HL-60/S4 treated with phorbol 12-myristate 13-acetate at 8.2 ng/mL for 4 days and 3 days (cell line): ENCODE measurements at regions not wholly inside any gene's neighbourhood (a gene's known extent, or its start where the extent isn't known, plus 50 kb on each side); places are given as distances from the start of the nearest gene placed in this dataset.
"Not testable (repeated sequence)": the region's sequence is repeated elsewhere in the genome, so short reads cannot be mapped to it uniquely, and the experiment has no call there.

Experiments
- in situ Hi-C: fragments of 300-500 bp; cut with MboI; formaldehyde crosslinking; loops from 2 replicates; pipeline ENCODE4 v1.15.0; 2022; ENCODE audit warnings: low sequenced_read_pairs

DNA sequence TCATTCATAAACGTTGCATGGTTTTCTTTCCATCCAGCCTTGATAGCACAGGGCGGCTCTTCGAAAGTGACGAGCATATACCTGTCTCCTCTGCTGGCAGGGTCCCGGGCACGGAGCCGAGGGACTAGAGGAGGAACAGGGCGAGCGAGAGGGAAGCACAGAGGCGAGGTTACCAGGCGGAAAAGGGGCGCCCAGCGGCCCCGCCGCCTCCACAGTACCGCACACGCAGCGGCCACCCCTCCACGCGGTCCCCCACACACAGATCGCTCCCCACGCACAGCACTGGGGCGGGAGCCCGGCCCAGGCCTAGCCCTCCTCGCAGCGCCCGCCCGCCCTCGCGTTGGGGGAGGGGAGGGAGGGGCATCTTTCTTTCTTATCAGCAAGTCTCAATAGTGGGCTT lies 296.6 kb upstream of the DAB2 start:
- in situ Hi-C loops = loop anchor here (25.0 kb wide), 1 partner anchor 1141 kb away; no protein-coding TSS in a partner anchor

DNA sequence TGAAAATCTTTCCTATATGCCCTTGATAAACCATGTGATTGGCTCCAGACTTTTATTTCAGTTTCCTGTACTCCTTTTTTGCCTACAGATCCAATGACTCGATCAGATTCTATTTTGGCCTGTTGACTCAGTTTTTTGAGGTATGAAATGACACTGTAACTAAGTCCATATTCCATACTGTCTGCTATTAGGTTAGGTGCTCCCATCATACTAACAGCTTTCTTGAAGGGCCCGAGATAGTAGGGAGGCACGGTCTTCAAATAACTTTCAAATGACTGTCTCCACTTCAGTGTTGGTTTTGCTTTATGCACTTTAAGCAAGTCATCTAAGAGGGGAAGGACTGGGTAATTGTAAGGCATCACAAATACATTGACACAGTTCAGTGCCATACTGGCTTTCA lies 295.4 kb upstream of the DAB2 start:
- in situ Hi-C loops = loop anchor here (25.0 kb wide), 1 partner anchor 1142 kb away; no protein-coding TSS in a partner anchor

DNA sequence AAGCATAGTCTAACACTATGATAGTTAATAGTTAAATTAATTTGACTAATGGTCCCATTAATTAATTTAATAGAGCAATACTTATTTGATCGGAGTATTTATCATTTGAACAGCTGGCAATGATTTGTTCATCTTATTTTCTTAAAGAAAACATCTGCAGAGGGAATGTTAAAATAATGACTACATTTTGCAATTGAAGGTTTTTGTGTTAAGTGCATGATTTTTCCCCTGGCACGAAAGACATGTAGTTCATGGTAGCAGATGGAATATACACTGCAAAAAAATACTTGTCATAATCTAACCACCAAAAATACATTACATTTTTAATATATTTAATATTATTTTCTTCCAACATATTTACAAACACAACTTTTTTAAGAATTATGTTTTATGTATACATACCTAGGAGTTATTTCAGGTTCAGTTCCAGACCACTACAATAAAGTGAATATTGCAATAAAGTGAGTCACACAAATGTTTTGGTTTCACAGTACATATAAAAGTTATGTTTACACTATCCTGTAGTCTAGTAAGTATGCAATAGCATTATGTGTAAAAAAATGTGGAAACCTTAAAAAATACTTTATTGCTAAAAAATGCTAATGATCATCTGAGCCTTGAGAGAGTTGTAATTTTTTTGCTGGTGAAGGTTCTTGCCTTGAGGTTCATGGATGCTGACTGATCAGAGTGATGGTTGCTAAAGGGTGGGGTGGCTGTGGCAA lies 292.6 kb upstream of the DAB2 start:
- in situ Hi-C loops = loop anchor here (10.0 to 25.0 kb wide), 2 partner anchors 1017 to 1145 kb away; no protein-coding TSS in a partner anchor

DNA sequence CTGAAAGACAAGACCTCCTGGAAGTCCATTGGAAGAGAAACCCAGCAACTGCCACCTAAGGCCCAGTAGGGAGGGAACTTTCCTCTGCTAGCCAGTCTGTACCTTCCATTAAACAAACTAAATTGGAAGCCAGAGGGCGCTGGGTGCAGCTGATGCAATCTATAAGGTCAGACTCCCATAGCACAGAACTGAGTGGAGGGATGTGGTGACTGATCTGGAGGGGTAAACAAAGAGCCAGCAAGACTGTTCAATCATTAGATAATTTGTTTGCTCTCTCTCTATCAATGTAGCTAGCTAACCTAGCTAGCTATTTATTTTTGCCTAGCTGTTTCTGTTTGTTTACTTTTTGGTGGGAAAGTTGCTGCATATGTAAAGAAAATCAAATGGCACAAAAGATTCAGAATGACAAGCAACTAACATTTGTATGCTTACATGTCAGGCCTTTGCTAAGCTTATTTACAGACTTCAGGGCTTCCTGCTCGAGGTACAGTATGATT lies 291.8 kb upstream of the DAB2 start:
- in situ Hi-C loops = loop anchor here (10.0 to 25.0 kb wide), 2 partner anchors 1018 to 1146 kb away; no protein-coding TSS in a partner anchor

DNA sequence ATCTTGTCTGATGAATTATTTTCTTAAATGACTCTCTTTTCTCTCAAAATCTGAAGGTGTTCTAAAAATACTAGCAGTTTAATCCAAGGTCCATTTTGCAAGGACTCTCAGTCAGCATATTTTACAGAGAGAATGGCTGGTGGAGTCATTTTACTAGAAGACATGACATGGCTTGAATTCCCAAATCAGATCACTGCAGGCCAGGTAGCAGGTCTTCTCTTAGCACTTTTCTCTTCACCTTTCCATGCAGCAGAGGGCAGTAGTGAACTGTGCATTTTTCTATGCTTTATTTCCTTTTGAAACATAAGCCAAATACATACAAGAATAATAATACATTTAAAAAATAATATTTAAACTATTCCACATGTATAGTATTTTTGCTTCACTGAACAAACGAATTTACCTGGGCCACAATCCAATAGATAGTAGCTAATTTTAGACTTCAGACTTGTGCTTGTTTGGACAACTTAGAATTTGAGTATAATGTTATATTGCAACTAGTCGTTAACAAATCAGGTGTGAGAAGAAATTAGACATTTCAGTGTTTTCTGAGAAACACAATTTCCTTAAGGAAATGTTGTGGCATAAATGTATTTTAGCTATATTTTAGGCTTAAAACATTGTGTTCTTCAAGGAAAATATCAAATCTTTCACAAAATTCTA lies 289.4 kb upstream of the DAB2 start:
- in situ Hi-C loops = loop anchor here (10.0 to 25.0 kb wide), 2 partner anchors 1021 to 1148 kb away; no protein-coding TSS in a partner anchor

DNA sequence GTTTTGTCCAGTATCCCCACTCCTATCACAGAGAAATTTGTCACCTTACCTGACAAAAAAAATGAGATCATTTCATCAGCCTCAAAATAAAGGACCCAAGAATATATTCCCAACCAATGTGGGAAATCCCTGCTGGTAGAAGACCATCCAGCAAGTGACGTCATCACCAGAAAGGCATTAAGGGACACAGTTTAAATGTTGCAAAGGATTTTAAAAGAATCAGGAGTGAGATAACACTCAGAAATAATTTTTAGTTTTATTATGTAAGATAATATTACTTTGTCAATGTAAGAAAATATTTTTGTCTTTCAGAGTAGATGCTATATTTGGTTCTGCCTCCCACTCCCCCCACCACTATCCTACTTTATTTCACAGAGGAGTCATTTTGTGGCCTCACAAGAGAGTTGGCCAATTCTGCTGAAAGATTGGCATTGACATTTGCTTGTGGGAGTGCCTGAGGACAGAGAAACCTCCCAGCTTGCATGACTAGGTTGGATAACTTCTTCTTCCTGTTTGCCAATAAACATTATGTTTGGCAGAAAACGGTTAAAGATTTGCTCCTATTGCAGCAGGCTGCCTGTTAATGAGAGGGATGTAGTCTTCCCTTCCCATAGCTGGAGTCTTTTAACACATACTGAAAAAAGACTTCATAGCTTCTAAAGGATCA lies 288.6 kb upstream of the DAB2 start:
- in situ Hi-C loops = loop anchor here (10.0 to 25.0 kb wide), 2 partner anchors 1021 to 1149 kb away; no protein-coding TSS in a partner anchor

DNA sequence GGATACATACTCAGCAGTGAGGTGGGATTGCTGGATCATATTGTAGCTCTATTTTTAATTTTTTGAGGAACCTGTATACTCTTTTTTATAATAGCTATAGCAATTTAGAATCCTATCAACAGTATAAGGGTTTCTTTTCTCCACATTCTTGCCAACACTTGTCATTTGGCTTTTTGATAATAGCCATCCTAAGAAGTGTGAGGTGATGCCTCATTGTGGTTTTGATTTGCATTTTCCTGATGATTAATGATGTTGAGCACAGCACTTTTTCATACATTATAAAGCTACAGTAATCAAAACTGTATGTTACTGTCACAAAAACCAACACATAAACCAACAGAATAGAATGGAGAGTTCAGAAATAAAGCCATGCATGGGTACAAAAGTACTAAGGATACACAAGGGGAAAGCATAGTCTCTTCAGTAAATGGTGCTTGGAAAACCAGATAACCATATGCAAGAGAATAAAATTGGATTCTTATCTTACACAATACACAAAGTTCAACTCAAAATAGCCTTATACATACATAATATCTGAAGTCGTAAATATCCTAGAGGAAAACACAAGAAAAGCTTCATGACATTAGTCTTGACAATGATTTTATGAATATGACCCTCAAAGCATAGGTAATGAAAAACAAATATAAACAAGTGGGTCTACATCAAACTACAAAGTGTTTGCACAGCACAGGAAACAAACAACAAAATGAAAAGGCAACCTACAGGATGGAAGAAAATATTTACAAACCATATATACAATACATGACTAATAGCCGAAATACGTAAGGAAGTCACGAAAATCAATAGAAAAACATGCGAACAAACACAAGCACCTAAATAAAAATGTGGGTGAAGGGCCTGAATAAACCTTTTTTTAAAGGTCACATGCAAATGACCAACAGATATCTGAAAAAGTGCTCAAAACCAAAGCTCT lies 287.8 kb upstream of the DAB2 start:
- in situ Hi-C loops = loop anchor here (10.0 to 25.0 kb wide), 2 partner anchors 1022 to 1150 kb away; no protein-coding TSS in a partner anchor

DNA sequence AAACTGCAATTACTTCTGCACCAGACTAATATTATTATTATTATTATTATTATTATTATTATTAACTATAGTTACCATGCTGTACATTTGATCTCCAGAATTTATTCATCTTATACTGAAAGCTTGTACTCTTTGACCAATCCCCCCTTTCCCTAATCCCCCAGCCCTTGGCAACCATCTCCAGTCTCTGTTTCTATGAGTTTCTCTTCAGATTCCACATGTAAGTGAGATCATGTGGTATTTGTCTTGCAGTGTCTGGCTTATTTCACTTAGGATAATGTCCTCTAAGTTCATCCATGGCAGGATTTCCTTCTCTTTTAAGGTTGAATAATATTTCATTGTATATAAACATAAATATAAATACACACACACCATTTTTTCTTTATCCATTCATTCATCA lies 287.0 kb upstream of the DAB2 start:
- in situ Hi-C loops = loop anchor here (10.0 to 25.0 kb wide), 2 partner anchors 1023 to 1150 kb away; no protein-coding TSS in a partner anchor

DNA sequence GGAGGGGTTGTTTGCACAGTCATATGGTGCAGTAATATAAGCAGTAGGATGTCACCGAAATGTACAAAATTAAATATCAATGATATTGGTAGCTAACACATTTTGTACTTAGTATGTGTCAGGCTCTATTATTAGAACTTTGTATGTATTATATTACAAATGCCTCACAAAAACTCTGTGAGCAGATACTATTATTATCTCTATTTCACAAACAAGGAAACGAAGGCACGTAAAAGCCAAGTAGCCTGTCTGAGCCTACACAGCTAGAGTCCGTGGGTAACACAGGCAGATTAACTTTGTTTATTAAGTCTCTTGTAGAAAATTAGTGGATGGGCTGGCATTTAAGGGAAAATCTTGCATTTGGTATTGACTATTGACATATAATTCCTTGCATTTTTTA lies 284.3 kb upstream of the DAB2 start:
- in situ Hi-C loops = loop anchor here (25.0 kb wide), 1 partner anchor 1153 kb away; no protein-coding TSS in a partner anchor

DNA sequence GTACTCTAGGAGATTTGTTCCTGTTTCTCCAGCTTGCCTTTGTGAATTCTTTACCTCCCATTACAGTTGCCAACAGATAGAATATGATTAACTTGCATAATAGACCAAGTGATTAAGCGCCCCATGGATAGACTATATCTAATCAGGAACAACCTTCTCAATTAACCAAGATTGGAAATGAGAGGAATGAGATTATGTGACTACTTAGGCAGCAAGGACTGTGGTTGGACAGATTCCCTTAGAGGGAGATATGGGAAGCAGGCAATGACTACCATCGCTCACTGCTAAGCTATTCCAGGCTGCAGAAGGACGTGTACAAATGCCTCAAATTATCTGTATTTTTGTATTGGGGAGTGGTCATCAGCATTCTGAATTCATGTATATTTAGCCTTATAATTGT lies 278.1 kb upstream of the DAB2 start:
- in situ Hi-C loops = loop anchor here (25.0 kb wide), 1 partner anchor 1159 kb away; no protein-coding TSS in a partner anchor

DNA sequence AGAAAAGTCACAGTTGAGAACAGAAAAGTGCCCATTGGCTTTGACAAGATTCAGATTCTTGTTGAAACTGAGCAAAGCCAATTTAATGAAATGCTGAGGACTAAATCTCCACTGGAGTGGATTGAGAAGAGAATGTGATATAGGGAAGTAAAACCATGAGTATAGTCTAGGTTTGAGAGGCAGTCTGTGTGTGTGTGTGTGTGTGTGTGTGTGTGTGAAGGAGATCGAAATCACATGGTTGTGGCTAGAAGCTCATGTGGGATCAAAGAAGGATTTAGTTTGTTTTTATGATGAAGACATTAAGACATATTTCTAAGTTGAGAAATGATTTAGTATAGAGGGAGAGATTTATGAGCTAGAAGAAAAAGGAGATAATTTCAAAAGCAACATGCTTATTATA lies 275.7 kb upstream of the DAB2 start:
- in situ Hi-C loops = loop anchor here (25.0 kb wide), 1 partner anchor 1162 kb away; no protein-coding TSS in a partner anchor

DNA sequence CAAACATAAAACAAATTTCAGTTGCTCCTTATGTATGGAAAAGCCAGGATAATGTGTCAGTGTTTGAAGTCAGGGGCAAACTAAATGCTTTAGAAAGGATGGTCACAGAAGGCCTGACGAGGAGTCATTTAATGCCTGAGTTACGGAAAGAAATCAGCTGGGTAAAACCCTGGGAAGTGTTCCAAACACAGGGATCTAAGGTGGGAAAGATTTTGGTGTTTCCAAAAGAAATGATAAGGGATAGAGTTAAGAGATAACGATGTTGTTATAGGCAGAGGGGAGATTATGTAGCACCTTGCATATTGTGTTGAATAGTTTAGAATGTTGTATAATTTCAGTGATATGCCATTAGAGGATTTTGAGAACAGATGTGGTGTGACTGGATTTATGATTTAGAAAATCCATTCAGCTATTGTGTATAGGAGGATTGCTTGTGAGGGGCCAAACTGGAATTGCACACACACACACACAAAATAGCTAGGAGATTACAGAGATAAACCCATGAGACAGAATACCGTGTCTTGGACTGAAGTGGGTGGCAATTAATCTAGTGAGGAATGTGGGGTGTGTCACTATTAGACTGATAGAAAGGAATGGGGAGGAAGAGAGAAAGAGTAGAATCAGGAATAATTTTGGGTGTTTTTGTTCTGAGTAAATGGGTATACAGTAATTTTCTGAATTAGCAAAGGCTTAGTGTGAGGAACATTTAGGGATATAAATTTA lies 274.2 kb upstream of the DAB2 start:
- in situ Hi-C loops = no loop called here

DNA sequence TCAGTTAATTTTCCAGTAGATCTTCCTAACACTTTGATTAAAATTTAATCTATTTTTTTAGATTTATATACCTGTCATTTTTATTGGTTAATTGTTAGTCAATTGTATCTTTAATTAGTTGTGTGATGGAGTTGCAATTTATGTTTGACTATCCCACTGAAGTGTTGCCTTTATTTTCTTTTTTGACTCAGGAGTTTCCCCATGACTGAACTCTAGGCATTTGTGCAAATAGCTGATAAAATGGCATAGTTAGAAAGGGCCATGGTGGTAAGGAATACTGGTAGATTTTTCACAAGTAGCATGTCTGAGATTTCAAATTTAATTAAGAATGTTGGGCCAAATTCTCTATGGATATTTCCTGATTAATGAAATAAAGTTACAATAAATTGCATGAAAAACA lies 273.1 kb upstream of the DAB2 start:
- in situ Hi-C loops = no loop called here

DNA sequence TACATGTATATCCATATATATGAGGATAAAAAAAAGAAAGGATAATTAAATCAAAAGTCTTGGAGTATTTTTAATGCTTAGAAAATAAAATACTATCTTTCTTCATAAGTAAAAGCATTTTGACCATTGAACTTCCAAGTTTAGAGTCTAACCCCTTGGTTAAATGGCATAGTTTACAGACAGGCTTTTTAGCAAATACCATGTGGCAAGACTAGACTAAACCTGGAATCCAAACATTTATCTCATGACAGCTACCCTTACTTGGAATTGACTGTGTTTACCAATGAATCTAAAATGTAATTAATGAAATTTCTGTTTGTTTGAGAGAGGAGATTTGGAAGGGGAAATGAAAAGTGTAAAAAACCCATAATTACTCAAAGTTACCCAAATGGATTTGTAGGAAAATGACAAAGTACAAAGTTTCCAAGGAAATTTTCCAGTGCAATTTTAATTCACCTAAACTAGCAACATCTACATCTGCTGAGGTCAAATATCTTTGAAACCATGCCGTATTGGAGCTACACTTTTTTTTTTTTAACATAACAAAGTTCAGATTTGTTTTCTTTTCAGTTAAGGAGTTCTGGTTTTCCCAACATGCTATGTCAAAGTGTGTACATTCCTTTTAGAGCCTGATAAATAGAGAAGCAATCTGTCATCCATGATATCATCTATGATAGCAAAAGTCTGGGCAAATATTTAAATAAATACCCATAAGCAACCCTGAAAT lies 272.1 kb upstream of the DAB2 start:
- in situ Hi-C loops = no loop called here

DNA sequence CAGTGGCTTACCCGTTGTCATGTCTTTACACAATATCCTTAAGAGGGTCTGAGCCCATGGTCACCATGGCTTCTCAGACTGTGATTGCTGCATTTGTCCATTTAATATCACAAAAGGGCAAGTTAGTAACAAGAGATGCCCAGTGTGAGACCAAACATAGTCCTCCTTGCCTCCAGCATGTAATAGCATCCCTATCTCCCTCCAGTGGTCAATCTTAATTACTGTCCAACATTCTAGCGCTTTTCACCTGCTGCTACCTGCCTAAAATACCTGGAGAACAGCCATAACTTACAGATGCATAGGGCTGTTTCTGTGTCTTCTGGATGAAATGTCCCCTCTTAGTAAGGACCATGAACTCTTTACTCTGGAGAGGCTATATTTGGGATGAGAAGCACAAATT lies 267.2 kb upstream of the DAB2 start:
- in situ Hi-C loops = no loop called here

DNA sequence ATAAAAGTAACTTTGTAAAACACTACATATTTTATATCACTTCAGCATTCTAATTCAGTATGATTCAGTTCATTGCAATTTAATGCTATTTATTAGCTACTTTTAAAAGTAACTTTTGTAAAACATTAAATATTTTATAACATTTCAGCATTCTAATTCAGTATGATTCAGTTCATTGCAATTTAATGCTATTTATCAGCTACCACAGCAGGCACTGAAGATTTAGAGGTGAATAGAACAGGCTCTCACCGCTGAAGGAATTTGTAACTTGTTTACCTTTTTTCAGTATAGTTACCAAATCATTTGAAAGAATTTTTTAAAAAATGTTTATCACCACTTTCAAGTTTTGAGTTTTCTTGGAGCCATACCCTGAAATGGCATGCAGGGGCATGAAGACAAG lies 266.4 kb upstream of the DAB2 start:
- in situ Hi-C loops = no loop called here

DNA sequence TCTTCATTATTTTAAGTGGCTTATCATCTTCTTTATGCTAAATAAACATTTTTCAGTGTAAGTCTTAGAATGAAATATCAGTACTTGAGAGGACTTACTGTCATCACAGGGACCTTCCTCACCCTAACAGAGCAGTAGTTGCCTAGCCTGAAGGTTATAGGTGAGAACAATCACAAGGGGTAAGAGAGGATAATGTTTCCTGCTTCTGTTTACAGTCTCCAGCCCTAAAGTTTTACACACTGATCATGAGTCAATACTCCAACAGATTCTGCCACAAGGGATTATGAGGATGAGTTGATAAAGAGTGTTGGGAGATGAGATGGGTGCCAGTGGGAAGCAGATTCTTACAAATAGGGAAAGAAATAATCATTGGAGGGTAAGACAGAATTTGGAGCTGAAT lies 265.1 kb upstream of the DAB2 start:
- in situ Hi-C loops = no loop called here

DNA sequence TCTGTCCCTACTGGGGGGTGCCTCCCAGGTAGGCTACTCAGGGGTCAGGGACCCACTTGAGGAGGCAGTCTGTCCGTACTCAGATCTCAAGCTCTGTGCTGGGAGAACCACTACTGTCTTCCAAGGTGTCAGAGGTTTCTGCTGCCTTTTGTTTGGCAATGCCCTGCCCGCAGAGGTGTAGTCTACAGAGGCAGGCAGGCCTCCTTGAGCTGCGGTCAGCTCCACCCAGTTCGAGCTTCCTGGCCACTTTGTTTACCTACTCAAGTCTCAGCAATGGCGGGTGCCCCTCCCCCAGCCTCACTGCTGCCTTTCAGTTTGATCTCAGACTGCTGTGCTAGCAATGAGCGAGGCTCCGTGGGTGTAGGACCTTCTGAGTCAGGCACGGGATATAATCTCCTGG lies 263.1 kb upstream of the DAB2 start:
- in situ Hi-C loops = not testable (repeated sequence)

DNA sequence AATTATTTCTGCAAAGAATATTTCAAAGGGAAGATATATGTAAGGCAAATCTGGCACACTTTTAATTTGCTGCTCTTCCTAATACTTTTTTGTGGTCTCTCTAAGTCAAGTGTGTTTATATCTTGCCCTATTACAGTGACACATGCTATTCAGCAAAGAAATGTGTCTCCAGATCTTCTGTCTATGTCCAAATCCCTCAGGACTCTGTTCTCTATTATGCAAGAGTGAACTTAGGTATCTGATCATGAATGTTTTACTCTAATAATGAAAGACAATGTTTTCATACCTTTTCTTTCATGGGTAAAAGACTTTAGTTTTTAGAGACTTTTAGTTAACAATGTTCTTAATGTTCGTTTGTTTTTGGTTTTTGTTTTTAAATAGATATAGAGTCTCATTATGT lies 255.4 kb upstream of the DAB2 start:
- in situ Hi-C loops = no loop called here
